Sigmoid colon (tissue), 4 donors: ENCODE measurements at regions not wholly inside any gene's neighbourhood (a gene's known extent, or its start where the extent isn't known, plus 50 kb on each side); places are given as distances from the start of the nearest gene placed in this dataset.
"Not testable (repeated sequence)": the region's sequence is repeated elsewhere in the genome, so short reads cannot be mapped to it uniquely, and the experiment has no call there.

Experiments used
- POLR2A ChIP-seq, 2 donors: fragments of 450-650 bp; IDR thresholded peaks; one replicate each; pipeline ENCODE4 v1.6.1; 2016; ENCODE audit warnings: antibody characterized with exemption in 2 of 2, mild to moderate bottlenecking in 2 of 2, moderate library complexity in 2 of 2
- POLR2AphosphoS5 ChIP-seq, 4 donors: sonication (generic); formaldehyde crosslinking; IDR thresholded peaks; one replicate each; pipeline ENCODE4 v1.6.1; 2017; ENCODE audit warnings: antibody characterized with exemption in 4 of 4
- TF ChIP-seq, protein P1 (sequence below), 4 experiments: fragments of 450-650 bp in 3 of 4; fragments of 200-600 bp in 1 of 4; IDR thresholded peaks; one replicate each; pipeline ENCODE4 v1.5.1; 2016 to 2019; ENCODE audit warnings: antibody characterized with exemption in 4 of 4, mild to moderate bottlenecking in 3 of 4, moderate library complexity in 2 of 4

GRCh38 chr13:53452263-53452808 lies 423.7 kb downstream of the OLFM4 start:
- TF ChIP-seq, protein P1, sequence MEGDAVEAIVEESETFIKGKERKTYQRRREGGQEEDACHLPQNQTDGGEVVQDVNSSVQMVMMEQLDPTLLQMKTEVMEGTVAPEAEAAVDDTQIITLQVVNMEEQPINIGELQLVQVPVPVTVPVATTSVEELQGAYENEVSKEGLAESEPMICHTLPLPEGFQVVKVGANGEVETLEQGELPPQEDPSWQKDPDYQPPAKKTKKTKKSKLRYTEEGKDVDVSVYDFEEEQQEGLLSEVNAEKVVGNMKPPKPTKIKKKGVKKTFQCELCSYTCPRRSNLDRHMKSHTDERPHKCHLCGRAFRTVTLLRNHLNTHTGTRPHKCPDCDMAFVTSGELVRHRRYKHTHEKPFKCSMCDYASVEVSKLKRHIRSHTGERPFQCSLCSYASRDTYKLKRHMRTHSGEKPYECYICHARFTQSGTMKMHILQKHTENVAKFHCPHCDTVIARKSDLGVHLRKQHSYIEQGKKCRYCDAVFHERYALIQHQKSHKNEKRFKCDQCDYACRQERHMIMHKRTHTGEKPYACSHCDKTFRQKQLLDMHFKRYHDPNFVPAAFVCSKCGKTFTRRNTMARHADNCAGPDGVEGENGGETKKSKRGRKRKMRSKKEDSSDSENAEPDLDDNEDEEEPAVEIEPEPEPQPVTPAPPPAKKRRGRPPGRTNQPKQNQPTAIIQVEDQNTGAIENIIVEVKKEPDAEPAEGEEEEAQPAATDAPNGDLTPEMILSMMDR (IDR thresholded peaks at IDR 0.05) = not testable (repeated sequence)
- TF ChIP-seq POLR2A, POLR2AphosphoS5 (IDR thresholded peaks at IDR 0.05): not testable (repeated sequence)
